PC-3 (cell line): ENCODE measurements at regions not wholly inside any gene's neighbourhood (a gene's known extent, or its start where the extent isn't known, plus 50 kb on each side); places are given as distances from the start of the nearest gene placed in this dataset.

Source experiments
- ATAC-seq: fragments of 200-7000 bp; cut with Tn5 transposase; 2 replicates; pipeline ENCODE4 v1.9.1; 2020; ENCODE audit warnings: mild to moderate bottlenecking, moderate library complexity
- BruUV-seq: library from RNA; stranded (reverse); fragments of 400-500 nt; replicated peaks from 2 replicates; lab custom pipeline; 2021; lab: Mats Ljungman, UMichigan
- CTCF ChIA-PET: fragments of 300-600 bp; sonication (Branson Sonifier 250); formaldehyde crosslinking; loops from one replicate; lab custom pipeline; 2022; ENCODE audit warnings: antibody characterized with exemption; lab: Charles Lee
- POLR2A ChIA-PET: fragments of 300-600 bp; sonication (Branson Sonifier 250); formaldehyde crosslinking; loops from one replicate; lab custom pipeline; 2022; ENCODE audit warnings: antibody characterized with exemption; ENCODE audit not compliant: unreplicated experiment; lab: Charles Lee
- DNase-seq: peaks from one replicate; pipeline ENCODE4 v3.0.0-alpha.2; 2015
- H2AFZ ChIP-seq: fragments of 300-600 bp; sonication (generic); 2 replicates; pipeline ENCODE4 v1.6.0; 2016; ENCODE audit warnings: antibody characterized with exemption, low read length
- H3F3A ChIP-seq: fragments of 300-600 bp; sonication (generic); one replicate; pipeline ENCODE4 v1.6.0; 2017; ENCODE audit warnings: antibody characterized with exemption, low read length, control low read depth, mild to moderate bottlenecking; ENCODE audit not compliant: unreplicated experiment
- H3K27ac ChIP-seq: fragments of 300-600 bp; sonication (generic); 2 replicates; pipeline ENCODE4 v1.5.1; 2016; ENCODE audit warnings: mild to moderate bottlenecking, low read length
- H3K27me3 ChIP-seq: fragments of 300-600 bp; sonication (generic); 2 replicates; pipeline ENCODE4 v1.6.1; 2016; ENCODE audit warnings: low read length, mixed read lengths
- H3K36me3 ChIP-seq: fragments of 300-600 bp; sonication (generic); 2 replicates; pipeline ENCODE4 v1.6.1; 2016; ENCODE audit warnings: low read depth, mixed run types, low read length, mixed read lengths
- H3K4me1 ChIP-seq: fragments of 300-600 bp; sonication (generic); 2 replicates; pipeline ENCODE4 v1.5.1; 2016; ENCODE audit warnings: low read length; ENCODE audit not compliant: insufficient read depth
- H3K4me2 ChIP-seq: fragments of 300-600 bp; sonication (generic); 2 replicates; pipeline ENCODE4 v1.6.0; 2016; ENCODE audit warnings: low read length
- H3K4me3 ChIP-seq: fragments of 300-600 bp; sonication (generic); 2 replicates; pipeline ENCODE4 v1.5.1; 2016; ENCODE audit warnings: mild to moderate bottlenecking, low read length, mixed read lengths
- H3K79me2 ChIP-seq: fragments of 300-600 bp; sonication (generic); 2 replicates; pipeline ENCODE4 v1.6.1; 2017; ENCODE audit warnings: low read length, mixed read lengths
- H3K9ac ChIP-seq: fragments of 300-600 bp; sonication (generic); 2 replicates; pipeline ENCODE4 v1.6.0; 2016; ENCODE audit warnings: mild to moderate bottlenecking, low read length
- H3K9me2 ChIP-seq: fragments of 300-600 bp; sonication (generic); replicated peaks from 2 replicates; pipeline ENCODE4 v1.6.1; 2016; ENCODE audit warnings: mixed run types, low read length, mixed read lengths
- H3K9me3 ChIP-seq: fragments of 300-600 bp; sonication (generic); 2 replicates; pipeline ENCODE4 v1.6.1; 2016; ENCODE audit warnings: low read length, mixed read lengths
- H4K20me1 ChIP-seq: fragments of 300-600 bp; sonication (generic); 2 replicates; pipeline ENCODE4 v1.6.1; 2016; ENCODE audit warnings: low read length, mixed read lengths
- CTCF ChIP-seq: fragments of 300-600 bp; sonication (generic); conservative IDR thresholded peaks from 2 replicates; pipeline ENCODE4 v1.5.1; 2017; ENCODE audit warnings: antibody characterized with exemption, low read depth, mild to moderate bottlenecking, low read length
- EZH2 ChIP-seq: fragments of 300-600 bp; sonication (generic); IDR thresholded peaks from one replicate; pipeline ENCODE4 v1.6.1; 2017; ENCODE audit warnings: antibody characterized with exemption, mild to moderate bottlenecking, low read length; ENCODE audit not compliant: unreplicated experiment
- EZH2phosphoT487 ChIP-seq: fragments of 300-600 bp; sonication (generic); IDR thresholded peaks from 2 replicates; pipeline ENCODE4 v1.6.1; 2018; ENCODE audit warnings: mild to moderate bottlenecking, antibody characterized with exemption, low read length, borderline replicate concordance
- intact Hi-C: fragments of 100-400 bp; cut with micrococcal nuclease; formaldehyde crosslinking; loops from 2 replicates; pipeline ENCODE4 v1.9.0; 2023

- H3K4me2 ChIP-seq: no peak overlapping the region
- H3K36me3 ChIP-seq: no peaks in the 10 kb centered on the region
- no peaks in the 10 kb centered on the region for H3F3A ChIP-seq
- no peak for DNase-seq
- ATAC-seq: no peak
- CTCF ChIA-PET: no interaction called here
- no peak overlapping the region for H2AFZ ChIP-seq
- POLR2A ChIA-PET: no interaction called here
- H3K4me3 ChIP-seq: no peak overlapping the region
- intact Hi-C loops: no loop called here
- H3K9ac ChIP-seq: no peak overlapping the region
- TF ChIP-seq CTCF: no peak
- no peak overlapping the region for H3K27ac ChIP-seq
- no peaks in the 10 kb centered on the region for H3K79me2 ChIP-seq
- H3K27me3 ChIP-seq: no peaks in the 10 kb centered on the region
- BruUV-seq: no TSS peak
- no peaks in the 10 kb centered on the region for H3K9me3 ChIP-seq
- no peaks in the 10 kb centered on the region for H3K4me1 ChIP-seq
- no peaks in the 10 kb centered on the region for H3K9me2 ChIP-seq
- no peaks in the 10 kb centered on the region for H4K20me1 ChIP-seq
Measured at GRCh38 chr9:102534031-102534430, 461.1 kb upstream of the CYLC2 start.

- no TSS peak for BruUV-seq
- no peak overlapping the region for H2AFZ ChIP-seq
- H3K9ac ChIP-seq: no peak overlapping the region
- no peaks in the 10 kb centered on the region for H3K36me3 ChIP-seq
- H3K9me3 ChIP-seq: no peaks in the 10 kb centered on the region
- H3K4me1 ChIP-seq: no peaks in the 10 kb centered on the region
- intact Hi-C loops: no loop called here
- no peaks in the 10 kb centered on the region for H4K20me1 ChIP-seq
- CTCF ChIA-PET: no interaction called here
- H3K9me2 ChIP-seq: no peaks in the 10 kb centered on the region
- DNase-seq: no peak
- no peaks in the 10 kb centered on the region for H3K79me2 ChIP-seq
- ATAC-seq: peak; percentile 64
- H3F3A ChIP-seq: no peaks in the 10 kb centered on the region
- H3K27me3 ChIP-seq: no peaks in the 10 kb centered on the region
- H3K4me3 ChIP-seq: no peak overlapping the region
- POLR2A ChIA-PET: no interaction called here
- no peak overlapping the region for H3K27ac ChIP-seq
- no peak for TF ChIP-seq EZH2
- TF ChIP-seq EZH2phosphoT487: no peak
- no peak for TF ChIP-seq CTCF
- no peak overlapping the region for H3K4me2 ChIP-seq
Measured at GRCh38 chr9:102521097-102521755, 473.9 kb upstream of the CYLC2 start.

- H3K9me3 ChIP-seq: no peaks in the 10 kb centered on the region
- no peaks in the 10 kb centered on the region for H3K4me1 ChIP-seq
- TF ChIP-seq CTCF: no peak
- no peak for TF ChIP-seq EZH2
- no peak for TF ChIP-seq EZH2phosphoT487
- no peak overlapping the region for H3K9ac ChIP-seq
- no peak overlapping the region for H3K4me2 ChIP-seq
- ATAC-seq (no peak), DNase-seq (no peak)
- POLR2A ChIA-PET: no interaction called here
- CTCF ChIA-PET: no interaction called here
- no peaks in the 10 kb centered on the region for H3K9me2 ChIP-seq
- H3K27me3 ChIP-seq: no peaks in the 10 kb centered on the region
- no peak overlapping the region for H3K27ac ChIP-seq
- no peaks in the 10 kb centered on the region for H3K36me3 ChIP-seq
- H3K79me2 ChIP-seq: no peaks in the 10 kb centered on the region
- H2AFZ ChIP-seq: no peak overlapping the region
- H4K20me1 ChIP-seq: no peaks in the 10 kb centered on the region
- BruUV-seq: no TSS peak
- intact Hi-C loops: no loop called here
- no peaks in the 10 kb centered on the region for H3F3A ChIP-seq
- H3K4me3 ChIP-seq: no peak overlapping the region
Measured at GRCh38 chr9:102519423-102519822, 475.7 kb upstream of the CYLC2 start.
